SK-MEL-5 (cell line): ENCODE measurements at regions not wholly inside any gene's neighbourhood (a gene's known extent, or its start where the extent isn't known, plus 50 kb on each side); places are given as distances from the start of the nearest gene placed in this dataset.
A peak's percentile ranks its signal among the peaks of the same experiment; 100 is the strongest.
"Not testable (repeated sequence)": the region's sequence is repeated elsewhere in the genome, so short reads cannot be mapped to it uniquely, and the experiment has no call there.

Source experiments
- DNase-seq: peaks from one replicate; pipeline ENCODE4 v3.0.0-alpha.2; 2016; ENCODE audit warnings: low read depth, low spot score
- in situ Hi-C: cut with HindIII; loops from 2 replicates; pipeline ENCODE4 v1.10.0; 2016; ENCODE audit warnings: low sequenced_read_pairs, high pct_unique_total_duplicates, low pct_unique_long_range_greater_than_20kb

DNA sequence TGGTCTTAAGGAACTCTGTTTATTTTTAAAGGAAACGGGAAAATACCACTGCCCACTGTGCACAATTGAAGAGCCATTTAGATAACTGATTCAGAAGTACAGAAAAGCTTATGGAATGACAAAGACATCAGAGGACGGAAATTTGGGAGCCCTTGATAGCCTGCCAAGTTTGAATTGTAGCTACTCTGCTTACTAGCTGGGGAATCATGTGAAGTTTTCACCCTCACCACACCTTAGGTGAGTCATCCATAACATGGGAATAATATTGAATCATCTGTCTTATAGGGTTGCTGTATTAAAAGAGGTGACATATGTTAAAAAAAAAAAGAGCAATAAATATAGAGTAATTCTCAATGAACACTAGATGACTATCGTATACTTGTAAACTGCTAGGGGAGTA lies 1104.2 kb downstream of the GATA3 start:
- no peak for DNase-seq

GRCh38 chr10:9160275-9160674 lies 1105.8 kb downstream of the GATA3 start:
- DNase-seq = no peak
- in situ Hi-C loops = no loop called here

More for the DNA sequence above, 1104.2 kb downstream of the GATA3 start:
- in situ Hi-C loops = no loop called here

DNA sequence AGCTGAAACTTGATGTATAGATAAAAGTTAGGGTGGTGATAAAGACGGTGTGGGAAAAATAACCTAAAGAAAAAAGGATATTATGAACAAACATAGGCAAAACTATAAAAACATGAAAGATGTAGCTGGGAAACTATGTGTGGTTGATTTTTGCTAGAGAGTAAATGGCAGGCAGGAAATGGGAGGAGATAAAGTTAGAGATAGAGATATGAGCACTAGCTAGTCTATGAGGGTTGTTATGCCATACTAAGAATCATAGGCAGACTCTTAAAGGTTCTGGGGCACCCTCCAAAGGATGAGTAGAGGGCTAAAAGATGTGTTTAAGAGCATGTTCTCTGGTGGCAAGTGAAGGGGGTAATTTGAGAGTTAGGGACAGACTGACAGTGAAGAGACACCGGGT lies 1109.2 kb downstream of the GATA3 start:
- DNase-seq = no peak
- in situ Hi-C loops = no loop called here

DNA sequence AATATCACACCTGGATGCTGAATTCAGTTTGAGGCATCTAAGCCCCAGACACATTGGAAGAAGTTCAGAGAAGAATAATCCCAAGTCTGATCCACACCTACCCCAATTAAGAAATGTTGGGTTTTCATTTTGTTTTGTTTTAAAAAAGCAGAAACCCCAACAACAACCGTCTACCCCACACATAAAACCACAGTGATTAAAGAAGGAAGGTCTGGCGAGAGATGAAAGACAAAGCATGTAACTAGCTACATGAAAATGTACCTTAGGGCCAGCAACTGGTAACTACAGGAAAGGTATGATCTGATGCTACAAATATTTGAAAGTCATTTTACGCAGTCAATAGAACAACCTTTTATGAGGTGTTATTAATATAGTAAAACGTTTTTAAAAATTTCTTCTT lies 1112.3 kb downstream of the GATA3 start:
- no peak for DNase-seq

DNA sequence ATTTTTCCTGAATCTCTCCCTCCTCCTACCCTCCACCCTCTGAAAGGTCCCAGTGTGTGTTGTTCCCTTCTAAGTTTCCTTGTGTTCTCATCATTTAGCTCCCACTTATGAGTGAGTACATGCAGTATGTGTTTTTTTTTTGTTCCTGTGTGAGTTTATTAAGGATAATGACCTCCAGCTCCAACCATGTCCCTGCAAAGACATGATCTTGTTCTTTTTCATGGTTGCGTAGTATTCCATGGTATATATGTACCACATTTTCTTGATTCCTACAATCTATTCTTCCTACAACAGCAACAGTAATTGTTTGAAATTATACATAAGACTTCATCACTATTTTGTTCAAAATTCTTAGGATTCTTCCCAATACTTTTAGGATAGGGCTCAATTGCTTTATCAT lies 1117.8 kb downstream of the GATA3 start:
- no peak for DNase-seq
- in situ Hi-C loops = no loop called here

More for the DNA sequence above, 1112.3 kb downstream of the GATA3 start:
- in situ Hi-C loops = no loop called here

DNA sequence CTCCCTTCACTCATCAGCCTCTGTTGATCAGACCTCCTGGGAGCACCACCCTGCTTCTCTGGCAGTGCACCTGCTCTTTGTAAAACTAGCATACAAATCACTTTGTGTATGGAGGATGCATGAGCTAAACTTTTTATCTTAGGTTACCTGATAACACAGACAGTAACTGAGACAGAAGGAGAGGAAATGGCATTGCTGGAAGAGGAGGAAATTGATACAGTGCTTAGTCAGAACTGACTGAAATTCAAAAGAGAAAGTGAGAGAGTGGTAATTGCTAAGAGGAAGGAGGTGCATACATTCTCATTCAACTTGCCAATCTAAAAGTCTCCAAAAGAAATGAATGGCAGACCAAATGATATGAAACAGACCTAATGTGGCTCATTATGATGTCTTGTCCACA lies 1120.7 kb downstream of the GATA3 start:
- in situ Hi-C loops = no loop called here

DNA sequence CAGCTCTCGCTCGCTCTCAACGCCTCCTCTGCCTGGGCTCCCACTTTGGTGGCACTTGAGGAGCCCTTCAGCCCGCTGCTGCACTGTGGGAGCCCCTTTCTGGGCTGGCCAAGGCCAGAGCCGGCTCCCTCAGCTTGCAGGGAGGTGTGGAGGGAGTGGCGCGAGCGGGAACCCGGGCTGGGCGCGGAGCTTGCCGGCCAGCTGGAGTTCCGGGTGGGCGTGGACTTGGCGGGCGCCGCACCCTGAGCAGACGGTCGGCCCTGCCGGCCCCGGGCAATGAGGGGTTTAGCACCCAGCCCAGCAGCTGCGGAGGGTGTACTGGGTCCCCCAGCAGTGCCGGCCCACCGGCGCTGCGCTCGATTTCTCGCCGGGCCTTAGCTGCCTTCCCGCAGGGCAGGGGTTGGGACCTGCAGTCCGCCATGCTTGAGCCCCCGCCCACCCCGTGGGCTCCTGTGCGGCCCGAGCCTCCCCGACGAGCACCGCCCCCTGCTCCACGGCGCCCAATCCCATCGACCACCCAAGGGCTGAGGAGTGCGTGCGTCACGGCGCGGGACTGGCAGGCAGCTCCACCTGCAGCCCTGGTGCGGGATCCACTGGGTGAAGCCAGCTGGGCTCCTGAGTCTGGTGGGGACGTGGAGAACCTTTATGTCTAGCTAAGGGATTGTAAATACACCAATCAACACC lies 1128.9 kb downstream of the GATA3 start:
- in situ Hi-C loops = not testable (repeated sequence)

More for the DNA sequence above, 1120.7 kb downstream of the GATA3 start:
- DNase-seq = no peak

DNA sequence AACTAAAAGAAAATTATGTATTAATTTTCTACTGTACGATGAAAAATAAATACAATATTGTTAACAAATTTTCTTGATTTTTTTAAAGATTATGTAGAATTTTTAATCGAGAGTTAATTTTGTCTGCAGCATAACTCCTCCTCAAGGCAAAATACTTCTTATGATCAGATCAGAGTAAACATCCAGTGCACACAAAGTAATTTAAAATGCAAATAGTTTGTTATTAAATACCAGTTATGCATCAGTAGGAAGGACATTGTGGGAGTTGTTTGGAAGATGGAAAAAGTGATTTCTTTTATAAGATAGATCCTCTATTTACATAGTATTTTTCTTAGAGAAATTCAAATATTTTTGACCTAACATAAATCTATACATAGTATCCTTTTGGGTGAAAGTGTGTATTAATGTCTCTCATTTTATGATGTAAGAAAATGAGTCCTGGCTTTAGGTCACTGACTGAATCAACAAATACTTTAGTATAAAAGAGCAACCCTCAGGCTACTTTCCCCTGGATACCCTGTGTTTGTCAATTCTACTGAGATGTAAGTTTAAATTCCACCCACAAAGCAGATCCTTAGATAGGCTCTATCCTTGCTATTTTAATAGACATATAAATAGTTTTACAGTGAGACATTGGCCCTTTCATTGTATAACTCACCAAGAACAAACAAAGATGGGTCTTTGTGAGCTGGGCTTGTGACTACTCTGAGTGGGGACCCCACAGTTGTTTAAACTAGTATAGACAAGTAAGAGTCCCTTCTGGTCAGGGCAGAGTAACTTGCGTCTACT lies 1133.7 kb downstream of the GATA3 start:
- peak; percentile 4 for DNase-seq

More for the DNA sequence above, 1128.9 kb downstream of the GATA3 start:
- not testable (repeated sequence) for DNase-seq

GRCh38 chr10:9189448-9189847 lies 1135.0 kb downstream of the GATA3 start:
- in situ Hi-C loops = no loop called here
- no peak for DNase-seq

More for the DNA sequence above, 1133.7 kb downstream of the GATA3 start:
- in situ Hi-C loops = no loop called here

DNA sequence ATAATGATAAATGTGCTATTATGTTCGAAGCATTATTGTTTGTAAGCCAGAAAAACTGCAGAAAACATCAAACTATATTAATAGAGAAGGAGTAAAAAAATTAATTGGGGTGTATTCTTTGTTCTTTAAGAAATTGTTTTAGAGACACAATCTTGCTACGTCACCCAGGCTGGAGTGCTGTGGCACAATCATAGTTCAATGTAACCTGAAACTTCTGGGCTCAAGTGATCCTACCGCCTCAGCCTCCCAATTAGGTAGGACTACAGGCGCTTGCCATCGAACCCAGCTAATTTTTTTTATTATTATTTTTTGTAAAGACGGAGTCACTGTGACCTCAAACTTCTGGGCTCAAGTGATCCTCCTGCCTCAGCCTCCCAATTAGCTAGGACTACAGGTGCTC lies 1138.6 kb downstream of the GATA3 start:
- DNase-seq = no peak
- in situ Hi-C loops = no loop called here

DNA sequence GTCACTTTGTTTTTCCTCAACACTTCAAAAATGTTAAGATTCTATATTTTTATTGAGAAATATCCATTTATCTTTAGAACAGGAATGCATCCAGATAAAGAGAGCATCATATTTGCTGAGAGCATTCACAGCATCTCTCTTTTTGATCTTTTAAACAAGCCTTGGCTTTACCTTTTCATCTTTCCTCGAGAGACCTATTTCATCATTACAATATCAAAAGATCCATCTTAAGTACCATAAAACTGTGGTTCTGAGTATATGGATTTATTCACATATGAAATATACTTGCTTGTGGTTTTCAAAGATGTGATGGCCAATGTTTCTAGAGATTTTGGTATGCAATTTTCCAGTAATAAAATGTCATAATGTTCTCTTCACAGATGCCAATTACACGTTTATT lies 1140.9 kb downstream of the GATA3 start:
- in situ Hi-C loops = no loop called here
- DNase-seq = no peak

- in situ Hi-C loops = no loop called here
Measured at GRCh38 chr10:9198611-9199010, 1144.1 kb downstream of the GATA3 start.

GRCh38 chr10:9205558-9205957 lies 1151.1 kb downstream of the GATA3 start:
- in situ Hi-C loops = no loop called here

More at GRCh38 chr10:9198611-9199010, 1144.1 kb downstream of the GATA3 start:
- no peak for DNase-seq

DNA sequence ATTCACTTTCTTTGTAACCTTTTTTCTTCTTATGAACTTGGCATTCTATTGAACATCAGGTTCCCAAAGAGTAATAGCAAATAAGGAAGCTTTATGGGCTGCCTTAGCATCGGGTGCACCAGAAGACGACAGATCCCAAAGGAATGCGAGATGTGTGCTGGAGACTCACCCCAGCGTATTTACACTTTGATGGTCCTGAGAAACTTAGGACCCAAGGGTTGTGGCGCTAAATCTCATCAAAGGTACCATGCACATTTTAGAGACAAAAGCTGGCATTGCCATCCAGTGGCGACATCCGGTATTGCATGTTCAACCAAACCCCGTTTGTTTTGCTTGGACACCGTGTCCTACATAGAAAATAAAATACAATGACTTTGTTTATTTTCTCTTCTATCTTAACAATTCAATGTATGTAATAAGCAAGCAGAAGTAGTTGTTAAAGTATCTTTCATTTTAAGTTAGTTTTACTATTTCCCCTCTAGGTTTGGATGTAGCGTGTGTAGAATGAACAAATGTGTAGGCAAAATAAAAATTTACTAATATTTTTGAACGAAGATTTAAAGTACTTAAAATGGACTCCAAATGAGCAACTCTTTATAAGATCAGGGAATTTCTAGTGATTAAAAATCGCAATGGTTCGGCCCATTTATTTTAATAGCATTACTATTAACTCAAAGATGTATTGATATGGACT lies 1154.8 kb downstream of the GATA3 start:
- in situ Hi-C loops = no loop called here
- peak; percentile 64 for DNase-seq

More at GRCh38 chr10:9205558-9205957, 1151.1 kb downstream of the GATA3 start:
- DNase-seq = no peak

- in situ Hi-C loops = no loop called here
- peak; percentile 30 for DNase-seq
Measured at GRCh38 chr10:9211228-9211627, 1156.7 kb downstream of the GATA3 start.

GRCh38 chr10:9214618-9215017 lies 1160.1 kb downstream of the GATA3 start:
- no peak for DNase-seq
- in situ Hi-C loops = no loop called here

DNA sequence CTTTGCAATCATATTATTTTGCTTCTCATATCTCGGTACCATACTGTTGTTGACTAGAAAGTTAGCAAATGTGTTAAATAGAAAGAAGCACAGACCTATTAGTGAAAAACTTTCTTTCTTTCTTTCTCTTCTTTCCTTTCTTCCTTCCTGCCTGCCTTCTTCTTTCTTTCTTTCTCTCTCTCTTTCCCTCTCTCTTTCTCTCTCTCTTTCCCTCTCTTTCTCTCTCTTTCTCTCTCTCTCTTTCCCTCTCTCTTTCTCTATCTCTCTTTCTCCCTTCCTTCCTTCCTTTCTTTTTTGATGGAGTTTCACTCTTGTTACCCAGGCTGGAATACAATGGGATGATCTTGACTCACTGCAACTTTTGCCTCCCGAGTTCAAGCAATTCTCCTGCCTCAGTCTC lies 1160.6 kb downstream of the GATA3 start:
- no peak for DNase-seq
- in situ Hi-C loops = no loop called here

DNA sequence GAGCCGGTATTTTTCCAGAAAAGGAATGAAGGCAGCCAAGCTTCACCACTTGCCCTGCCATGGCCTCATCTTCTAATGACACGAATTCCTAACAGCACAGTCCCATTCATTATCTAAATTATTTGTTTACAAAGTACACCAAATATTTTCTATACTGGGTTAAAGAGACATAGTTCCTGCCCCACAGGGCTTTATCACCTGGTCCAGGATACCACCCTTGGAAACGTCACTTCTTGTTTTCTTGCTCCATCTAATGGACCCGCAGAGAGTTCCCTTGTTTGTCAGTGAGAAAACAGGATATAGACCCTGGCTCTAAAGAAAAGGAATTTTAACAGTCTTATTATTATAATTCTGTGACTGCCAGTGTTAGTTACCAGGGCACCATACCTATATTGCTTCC lies 1165.4 kb downstream of the GATA3 start:
- DNase-seq = no peak
- in situ Hi-C loops = no loop called here
